ENCODE measurements at regions not wholly inside any gene's neighbourhood (a gene's known extent, or its start where the extent isn't known, plus 50 kb on each side); places are given as distances from the start of the nearest gene placed in this dataset.

- TF ChIP-seq ZFAT (CRISPR knock-in tag; conservative IDR thresholded peaks at IDR 0.05), result no peak
Measured at GRCh38 chr2:195313962-195314361, 343.1 kb upstream of the SLC39A10 start (continued).

DNA sequence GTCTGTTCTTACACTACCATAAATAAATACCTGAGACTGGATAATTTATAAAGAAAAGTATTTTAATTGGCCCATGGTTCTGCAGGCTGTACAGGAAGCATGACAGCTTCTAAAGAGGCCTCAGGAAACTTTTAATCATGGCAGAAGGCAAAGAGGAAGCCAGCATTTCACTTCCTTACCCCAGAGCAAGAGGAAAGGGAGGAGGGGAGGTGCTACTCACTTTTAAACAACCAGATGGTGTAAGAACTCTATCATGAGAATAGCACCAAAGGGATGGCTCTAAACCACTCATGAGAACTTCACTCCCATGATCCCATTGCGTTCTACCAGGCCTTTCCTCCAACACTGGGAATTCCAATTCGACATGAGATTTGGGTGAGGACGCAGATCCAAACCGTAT lies 344.4 kb upstream of the SLC39A10 start:
- no peak for FAIRE-seq
- no peaks in the 10 kb centered on the region for H3K36me3 ChIP-seq (replicated peaks in 1 of 2; ENCODE audit: control insufficient read depth in 1 of 2, insufficient read depth in 2 of 2, low read length in 2 of 2)
- ChIA-PET CTCF (ENCODE audit: low intra/inter-chr PET ratio, low total read pairs) (no interaction called here), POLR2A (no interaction called here)
- intact Hi-C loops (cut with micrococcal nuclease; ENCODE audit: unreplicated experiment), result no loop called here
- H2AFZ ChIP-seq (ENCODE audit: low read length), result no peak overlapping the region
- no peak overlapping the region for H3K27ac ChIP-seq (ENCODE audit: extremely low read length, insufficient read depth, low read length)
- WGBS (ENCODE audit: low lambda C conversion rate), result 19% methylated on average over 4 of the region's 4 CpGs
- H3K27me3 ChIP-seq (ENCODE audit: control insufficient read depth in 1 of 2, insufficient read depth in 2 of 2, low read length in 2 of 2), result no peaks in the 10 kb centered on the region
- no peak overlapping the region for H3K9ac ChIP-seq (ENCODE audit: insufficient read depth, low read depth, low read length)
- no peaks in the 10 kb centered on the region for H3K9me3 ChIP-seq (ENCODE audit: low read length)
- in situ Hi-C loops (cut with HindIII; ENCODE audit: extremely low pct_ligation_motif_present, low pct_unique_long_range_greater_than_20kb), result loop anchor here (10.0 kb wide), 2 partner anchors 758 to 1618 kb away; no protein-coding TSS in a partner anchor
- H3K4me1 ChIP-seq (ENCODE audit: insufficient read depth, low read length), result peaks cover 3% of the 10 kb centered on the region; the same call in 1 of the 2 replicates
- ATAC-seq, result no peak
- no peaks in the 10 kb centered on the region for H3K79me2 ChIP-seq (ENCODE audit: insufficient read depth, low read length)
- no peak overlapping the region for H3K4me3 ChIP-seq (replicated peaks in 1 of 3; ENCODE audit: insufficient read depth in 1 of 3, low read depth in 2 of 3, low read length in 3 of 3)
- no peaks in the 10 kb centered on the region for H4K20me1 ChIP-seq (ENCODE audit: insufficient read depth, low read length)
- no peak overlapping the region for H3K4me2 ChIP-seq (ENCODE audit: low read depth, low read length)
- DNase-seq (ENCODE audit: low spot score), result no peak
- no TSS peak for BruUV-seq (replicated peaks)
- no peak for TF ChIP-seq SOX5 (CRISPR knock-in tag; IDR thresholded peaks at IDR 0.05; ENCODE audit: borderline replicate concordance)
- TF ChIP-seq YY1 (IDR thresholded peaks at IDR 0.05; ENCODE audit: insufficient read depth, insufficient replicate concordance, low read depth, low read length), result no peak
- no peak for TF ChIP-seq TCF12 (IDR thresholded peaks at IDR 0.05)
- TF ChIP-seq TCF12 (CRISPR knock-in tag; IDR thresholded peaks at IDR 0.05), result no peak
- TF ChIP-seq, protein P1, sequence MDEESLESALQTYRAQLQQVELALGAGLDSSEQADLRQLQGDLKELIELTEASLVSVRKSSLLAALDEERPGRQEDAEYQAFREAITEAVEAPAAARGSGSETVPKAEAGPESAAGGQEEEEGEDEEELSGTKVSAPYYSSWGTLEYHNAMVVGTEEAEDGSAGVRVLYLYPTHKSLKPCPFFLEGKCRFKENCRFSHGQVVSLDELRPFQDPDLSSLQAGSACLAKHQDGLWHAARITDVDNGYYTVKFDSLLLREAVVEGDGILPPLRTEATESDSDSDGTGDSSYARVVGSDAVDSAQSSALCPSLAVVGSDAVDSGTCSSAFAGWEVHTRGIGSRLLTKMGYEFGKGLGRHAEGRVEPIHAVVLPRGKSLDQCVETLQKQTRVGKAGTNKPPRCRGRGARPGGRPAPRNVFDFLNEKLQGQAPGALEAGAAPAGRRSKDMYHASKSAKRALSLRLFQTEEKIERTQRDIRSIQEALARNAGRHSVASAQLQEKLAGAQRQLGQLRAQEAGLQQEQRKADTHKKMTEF (CRISPR knock-in tag; IDR thresholded peaks at IDR 0.05), result no peak
- TF ChIP-seq ZSCAN25 (CRISPR knock-in tag; IDR thresholded peaks at IDR 0.05), result no peak
- TF ChIP-seq, protein P2, sequence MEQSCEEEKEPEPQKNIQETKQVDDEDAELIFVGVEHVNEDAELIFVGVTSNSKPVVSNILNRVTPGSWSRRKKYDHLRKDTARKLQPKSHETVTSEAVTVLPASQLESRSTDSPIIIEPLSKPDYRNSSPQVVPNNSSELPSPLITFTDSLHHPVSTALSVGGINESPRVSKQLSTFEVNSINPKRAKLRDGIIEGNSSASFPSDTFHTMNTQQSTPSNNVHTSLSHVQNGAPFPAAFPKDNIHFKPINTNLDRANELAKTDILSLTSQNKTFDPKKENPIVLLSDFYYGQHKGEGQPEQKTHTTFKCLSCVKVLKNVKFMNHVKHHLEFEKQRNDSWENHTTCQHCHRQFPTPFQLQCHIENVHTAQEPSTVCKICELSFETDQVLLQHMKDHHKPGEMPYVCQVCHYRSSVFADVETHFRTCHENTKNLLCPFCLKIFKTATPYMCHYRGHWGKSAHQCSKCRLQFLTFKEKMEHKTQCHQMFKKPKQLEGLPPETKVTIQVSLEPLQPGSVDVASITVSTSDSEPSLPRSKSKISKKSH (CRISPR knock-in tag; IDR thresholded peaks at IDR 0.05; ENCODE audit: borderline replicate concordance), result no peak
- TF ChIP-seq ISX (CRISPR knock-in tag; conservative IDR thresholded peaks at IDR 0.05), result no peak
- TF ChIP-seq ZNF607 (CRISPR knock-in tag; IDR thresholded peaks at IDR 0.05; ENCODE audit: borderline replicate concordance), result no peak
- no peak for TF ChIP-seq CHCHD3 (CRISPR knock-in tag; IDR thresholded peaks at IDR 0.05)
- no peak for TF ChIP-seq FOXA1 (IDR thresholded peaks at IDR 0.05)
- TF ChIP-seq FOXA1 (CRISPR knock-in tag; IDR thresholded peaks at IDR 0.05), result no peak
- TF ChIP-seq, protein P3, sequence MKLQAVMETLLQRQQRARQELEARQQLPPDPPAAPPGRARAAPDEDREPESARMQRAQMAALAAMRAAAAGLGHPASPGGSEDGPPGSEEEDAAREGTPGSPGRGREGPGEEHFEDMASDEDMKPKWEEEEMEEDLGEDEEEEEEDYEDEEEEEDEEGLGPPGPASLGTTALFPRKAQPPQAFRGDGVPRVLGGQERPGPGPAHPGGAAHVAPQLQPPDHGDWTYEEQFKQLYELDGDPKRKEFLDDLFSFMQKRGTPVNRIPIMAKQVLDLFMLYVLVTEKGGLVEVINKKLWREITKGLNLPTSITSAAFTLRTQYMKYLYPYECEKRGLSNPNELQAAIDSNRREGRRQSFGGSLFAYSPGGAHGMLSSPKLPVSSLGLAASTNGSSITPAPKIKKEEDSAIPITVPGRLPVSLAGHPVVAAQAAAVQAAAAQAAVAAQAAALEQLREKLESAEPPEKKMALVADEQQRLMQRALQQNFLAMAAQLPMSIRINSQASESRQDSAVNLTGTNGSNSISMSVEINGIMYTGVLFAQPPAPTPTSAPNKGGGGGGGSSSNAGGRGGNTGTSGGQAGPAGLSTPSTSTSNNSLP (IDR thresholded peaks at IDR 0.05; ENCODE audit: low read depth, low read length), result no peak
- no peak for TF ChIP-seq ZNF552 (CRISPR knock-in tag; IDR thresholded peaks at IDR 0.05; ENCODE audit: borderline replicate concordance)
- TF ChIP-seq, protein P4, sequence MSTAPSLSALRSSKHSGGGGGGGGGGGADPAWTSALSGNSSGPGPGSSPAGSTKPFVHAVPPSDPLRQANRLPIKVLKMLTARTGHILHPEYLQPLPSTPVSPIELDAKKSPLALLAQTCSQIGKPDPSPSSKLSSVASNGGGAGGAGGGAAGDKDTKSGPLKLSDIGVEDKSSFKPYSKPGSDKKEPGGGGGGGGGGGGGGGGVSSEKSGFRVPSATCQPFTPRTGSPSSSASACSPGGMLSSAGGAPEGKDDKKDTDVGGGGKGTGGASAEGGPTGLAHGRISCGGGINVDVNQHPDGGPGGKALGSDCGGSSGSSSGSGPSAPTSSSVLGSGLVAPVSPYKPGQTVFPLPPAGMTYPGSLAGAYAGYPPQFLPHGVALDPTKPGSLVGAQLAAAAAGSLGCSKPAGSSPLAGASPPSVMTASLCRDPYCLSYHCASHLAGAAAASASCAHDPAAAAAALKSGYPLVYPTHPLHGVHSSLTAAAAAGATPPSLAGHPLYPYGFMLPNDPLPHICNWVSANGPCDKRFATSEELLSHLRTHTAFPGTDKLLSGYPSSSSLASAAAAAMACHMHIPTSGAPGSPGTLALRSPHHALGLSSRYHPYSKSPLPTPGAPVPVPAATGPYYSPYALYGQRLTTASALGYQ (CRISPR knock-in tag; IDR thresholded peaks at IDR 0.05), result no peak
- no peak for TF ChIP-seq HMG20A (CRISPR knock-in tag; IDR thresholded peaks at IDR 0.05; ENCODE audit: borderline replicate concordance)
- TF ChIP-seq ZBTB1 (CRISPR knock-in tag; IDR thresholded peaks at IDR 0.05; ENCODE audit: borderline replicate concordance), result no peak
